Testis (tissue), 2 donors: ENCODE measurements at regions not wholly inside any gene's neighbourhood (a gene's known extent, or its start where the extent isn't known, plus 50 kb on each side); places are given as distances from the start of the nearest gene placed in this dataset.

Experiments
- DNase-seq: peaks from one replicate; pipeline ENCODE4 v3.0.0-alpha.2; 2019
- H3K27ac ChIP-seq, 2 donors: fragments of 200-600 bp; sonication (generic); one replicate each; pipeline ENCODE4 v1.5.1; 2019
- H3K27me3 ChIP-seq: fragments of 200-600 bp; sonication (generic); one replicate; pipeline ENCODE4 v1.5.1; 2019
- H3K36me3 ChIP-seq: fragments of 200-600 bp; sonication (generic); one replicate; pipeline ENCODE4 v1.5.1; 2017; ENCODE audit warnings: low read depth; ENCODE audit errors: missing control alignments
- H3K4me1 ChIP-seq: fragments of 200-600 bp; sonication (generic); one replicate; pipeline ENCODE4 v1.5.1; 2019
- H3K4me3 ChIP-seq, 2 donors: fragments of 200-600 bp; sonication (generic); one replicate each; pipeline ENCODE4 v1.5.1; 2017 to 2019
- H3K9me3 ChIP-seq: fragments of 200-600 bp; sonication (generic); one replicate; pipeline ENCODE4 v1.5.1; 2017
- POLR2A ChIP-seq: fragments of 450-650 bp; IDR thresholded peaks from one replicate; pipeline ENCODE4 v1.6.1; 2017; ENCODE audit warnings: antibody characterized with exemption, mild to moderate bottlenecking, moderate library complexity
- WGBS, 2 donors: methylation state at CpG; one replicate each; pipeline ENCODE4 v1.1.5; 2018; 5-methylcytosine and 5-hydroxymethylcytosine counted together
- intact Hi-C: fragments of 100-400 bp; cut with DNase I; formaldehyde crosslinking; loops from one replicate; pipeline ENCODE4 v1.15.1; 2023; ENCODE audit warnings: low total_unique reads
- TF ChIP-seq, protein P1 (sequence below), 3 experiments: fragments of 450-650 bp in 2 of 3; fragments of 200-600 bp in 1 of 3; sonication (generic) in 1 of 3; IDR thresholded peaks; one replicate each; pipeline ENCODE4 v1.5.1; 2016 to 2019; ENCODE audit warnings: antibody characterized with exemption in 3 of 3, mild to moderate bottlenecking in 2 of 3, moderate library complexity in 1 of 3

DNA sequence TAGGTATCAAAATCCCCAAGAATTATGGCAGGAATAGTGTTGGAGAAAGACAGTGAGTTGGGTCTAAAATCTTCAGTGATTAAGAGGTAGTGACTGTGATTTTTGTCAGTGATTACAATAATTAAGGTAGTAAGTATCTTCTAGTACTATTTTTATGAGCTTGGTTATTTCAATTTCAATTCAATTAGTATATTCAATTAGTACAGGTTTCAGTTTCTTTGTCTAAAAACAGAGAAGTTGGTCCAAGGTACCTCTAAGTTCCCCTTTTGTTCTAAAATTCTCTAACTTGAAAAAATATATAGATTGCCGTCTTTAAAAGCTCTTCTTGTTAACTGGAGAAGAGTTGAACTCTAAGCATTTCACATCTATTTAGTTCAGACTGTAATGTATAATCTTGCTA lies 82.9 kb downstream of the OTUD1 start:
- TF ChIP-seq POLR2A = no peak
- TF ChIP-seq, protein P1, sequence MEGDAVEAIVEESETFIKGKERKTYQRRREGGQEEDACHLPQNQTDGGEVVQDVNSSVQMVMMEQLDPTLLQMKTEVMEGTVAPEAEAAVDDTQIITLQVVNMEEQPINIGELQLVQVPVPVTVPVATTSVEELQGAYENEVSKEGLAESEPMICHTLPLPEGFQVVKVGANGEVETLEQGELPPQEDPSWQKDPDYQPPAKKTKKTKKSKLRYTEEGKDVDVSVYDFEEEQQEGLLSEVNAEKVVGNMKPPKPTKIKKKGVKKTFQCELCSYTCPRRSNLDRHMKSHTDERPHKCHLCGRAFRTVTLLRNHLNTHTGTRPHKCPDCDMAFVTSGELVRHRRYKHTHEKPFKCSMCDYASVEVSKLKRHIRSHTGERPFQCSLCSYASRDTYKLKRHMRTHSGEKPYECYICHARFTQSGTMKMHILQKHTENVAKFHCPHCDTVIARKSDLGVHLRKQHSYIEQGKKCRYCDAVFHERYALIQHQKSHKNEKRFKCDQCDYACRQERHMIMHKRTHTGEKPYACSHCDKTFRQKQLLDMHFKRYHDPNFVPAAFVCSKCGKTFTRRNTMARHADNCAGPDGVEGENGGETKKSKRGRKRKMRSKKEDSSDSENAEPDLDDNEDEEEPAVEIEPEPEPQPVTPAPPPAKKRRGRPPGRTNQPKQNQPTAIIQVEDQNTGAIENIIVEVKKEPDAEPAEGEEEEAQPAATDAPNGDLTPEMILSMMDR (IDR thresholded peaks at IDR 0.05) = no peak
- H3K4me1 ChIP-seq = no peaks in the 10 kb centered on the region
- intact Hi-C loops = loop anchor here (10.0 kb wide), 1 partner anchor 207 kb away; no protein-coding TSS in a partner anchor
- H3K9me3 ChIP-seq = no peaks in the 10 kb centered on the region
- no peak for DNase-seq
- H3K4me3 ChIP-seq = no peak overlapping the region
- H3K27ac ChIP-seq = no peak overlapping the region
- H3K27me3 ChIP-seq = no peaks in the 10 kb centered on the region
- 65 to 84% methylated on average over 1 of the region's 1 CpG for WGBS, 2 donors
- H3K36me3 ChIP-seq = no peaks in the 10 kb centered on the region

DNA sequence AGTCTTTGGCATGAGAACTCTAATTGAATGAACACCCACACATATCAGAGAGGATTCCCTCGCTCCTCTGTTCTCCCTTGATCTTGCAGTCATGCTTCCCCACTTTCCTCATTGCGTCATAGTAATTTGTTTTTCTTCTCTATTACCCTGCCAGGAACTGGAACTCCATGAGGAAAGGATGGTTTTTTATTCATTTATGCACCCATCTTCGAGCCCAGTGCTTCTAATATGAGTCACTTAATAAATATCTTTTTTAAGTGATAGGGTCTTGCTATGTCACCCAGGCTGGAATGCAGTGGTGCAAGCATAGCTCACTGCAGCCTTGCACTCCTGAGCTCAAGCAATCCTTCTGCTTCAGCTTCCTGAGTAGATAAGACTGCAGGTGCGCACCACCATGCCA lies 83.5 kb downstream of the OTUD1 start:
- no peak for DNase-seq
- no peak overlapping the region for H3K27ac ChIP-seq
- no peak overlapping the region for H3K4me3 ChIP-seq
- WGBS, 2 donors = 78 to 94% methylated on average over 4 of the region's 4 CpGs
- H3K9me3 ChIP-seq = no peaks in the 10 kb centered on the region
- no peaks in the 10 kb centered on the region for H3K36me3 ChIP-seq
- no peaks in the 10 kb centered on the region for H3K4me1 ChIP-seq
- no peaks in the 10 kb centered on the region for H3K27me3 ChIP-seq
- intact Hi-C loops = loop anchor here (10.0 kb wide), 1 partner anchor 208 kb away; no protein-coding TSS in a partner anchor
- no peak for TF ChIP-seq POLR2A
- TF ChIP-seq, protein P1 (IDR thresholded peaks at IDR 0.05) = no peak

DNA sequence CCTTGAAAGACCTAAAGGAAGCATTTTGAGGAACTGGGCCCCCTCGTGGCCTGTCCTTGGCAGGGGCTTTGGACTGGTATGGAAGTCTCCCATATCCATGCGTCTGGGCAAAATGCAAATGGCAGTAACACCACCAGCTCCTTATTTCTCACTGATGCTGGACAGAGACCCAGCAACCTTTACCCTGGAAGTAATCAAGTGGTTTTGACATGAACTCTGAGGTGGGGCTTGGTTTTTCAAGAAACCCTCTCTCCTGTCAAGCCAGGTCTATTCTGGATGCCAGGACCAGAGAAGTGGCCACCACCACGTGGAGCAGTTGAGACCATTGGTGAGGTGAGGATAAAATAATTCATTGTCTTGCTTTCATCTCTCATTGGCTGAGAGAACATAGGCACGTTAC lies 84.4 kb downstream of the OTUD1 start:
- TF ChIP-seq POLR2A = no peak
- TF ChIP-seq, protein P1 (IDR thresholded peaks at IDR 0.05) = no peak
- no peaks in the 10 kb centered on the region for H3K27me3 ChIP-seq
- H3K4me1 ChIP-seq = no peaks in the 10 kb centered on the region
- H3K4me3 ChIP-seq = no peak overlapping the region
- no peak for DNase-seq
- no peaks in the 10 kb centered on the region for H3K9me3 ChIP-seq
- intact Hi-C loops = loop anchor here (10.0 kb wide), 1 partner anchor 208 kb away; no protein-coding TSS in a partner anchor
- no peaks in the 10 kb centered on the region for H3K36me3 ChIP-seq
- WGBS, 2 donors = 73 to 75% methylated on average over 3 to 4 of the region's 4 CpGs
- no peak overlapping the region for H3K27ac ChIP-seq

DNA sequence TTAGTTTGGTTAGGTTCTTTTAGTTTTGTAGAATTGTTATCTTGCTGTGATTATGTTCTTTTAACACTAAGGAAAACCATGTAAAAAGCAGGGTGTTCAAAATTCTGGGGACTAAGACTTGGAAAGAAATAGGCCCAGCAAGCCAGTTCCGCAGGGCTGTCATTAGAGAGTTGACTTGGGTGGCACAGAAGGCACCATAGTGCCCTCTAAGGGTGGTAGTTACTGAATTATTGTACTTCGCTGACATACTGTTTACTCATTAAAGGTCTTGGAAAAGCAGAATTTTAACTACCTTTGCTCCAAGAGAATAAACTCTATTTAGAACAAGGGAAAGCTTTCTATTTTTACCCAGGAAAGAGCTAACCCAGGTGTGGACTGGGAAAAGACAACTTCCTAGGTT lies 86.5 kb downstream of the OTUD1 start:
- Histone ChIP-seq H3K4me3 (no peak overlapping the region), H3K27me3 (no peaks in the 10 kb centered on the region), H3K9me3 (no peaks in the 10 kb centered on the region), H3K27ac (no peak overlapping the region), H3K4me1 (no peaks in the 10 kb centered on the region), H3K36me3 (no peaks in the 10 kb centered on the region)
- intact Hi-C loops = loop anchor here (10.0 kb wide), 1 partner anchor 211 kb away; no protein-coding TSS in a partner anchor
- no peak for DNase-seq
- WGBS, 2 donors = 65 to 75% methylated on average over 2 of the region's 2 CpGs
- no peak for TF ChIP-seq POLR2A
- TF ChIP-seq, protein P1 (IDR thresholded peaks at IDR 0.05) = no peak

GRCh38 chr10:23528419-23528818 lies 89.5 kb downstream of the OTUD1 start:
- no peak for DNase-seq
- TF ChIP-seq, protein P1 (IDR thresholded peaks at IDR 0.05) = no peak
- no peak for TF ChIP-seq POLR2A
- intact Hi-C loops = loop anchor here (10.0 kb wide), 1 partner anchor 214 kb away; no protein-coding TSS in a partner anchor
- WGBS, 2 donors = 68 to 84% methylated on average over 2 of the region's 2 CpGs
- Histone ChIP-seq H3K36me3 (no peaks in the 10 kb centered on the region), H3K9me3 (no peaks in the 10 kb centered on the region), H3K27ac (no peak overlapping the region), H3K4me3 (no peak overlapping the region), H3K4me1 (no peaks in the 10 kb centered on the region), H3K27me3 (no peaks in the 10 kb centered on the region)
